GM23338 (cell line): ENCODE measurements at regions not wholly inside any gene's neighbourhood (a gene's known extent, or its start where the extent isn't known, plus 50 kb on each side); places are given as distances from the start of the nearest gene placed in this dataset.

Experiments
- ATAC-seq: fragments of 200-7000 bp; cut with Tn5 transposase; 3 replicates; pipeline ENCODE4 v1.9.1; 2020
- DNase-seq: peaks from one replicate; pipeline ENCODE4 v3.0.0-alpha.2; 2015; ENCODE audit warnings: low spot score
- H2AFZ ChIP-seq: fragments of 200-600 bp; sonication (generic); 2 replicates; pipeline ENCODE4 v1.8.0; 2016; ENCODE audit warnings: antibody characterized with exemption, mild to moderate bottlenecking, moderate library complexity
- H3F3A ChIP-seq: fragments of 200-600 bp; sonication (generic); replicated peaks from 2 replicates; pipeline ENCODE4 v1.8.0; 2017; ENCODE audit warnings: antibody characterized with exemption, mixed run types, low read depth
- H3K27ac ChIP-seq: fragments of 200-600 bp; sonication (generic); 2 replicates; pipeline ENCODE4 v1.6.1; 2016; ENCODE audit warnings: low read depth
- H3K27me3 ChIP-seq: fragments of 200-600 bp; sonication (generic); 2 replicates; pipeline ENCODE4 v1.8.0; 2016; ENCODE audit warnings: mild to moderate bottlenecking, mixed run types, moderate library complexity; ENCODE audit not compliant: insufficient read depth
- H3K36me3 ChIP-seq: fragments of 200-600 bp; sonication (generic); 2 replicates; pipeline ENCODE4 v1.8.0; 2016; ENCODE audit warnings: mild to moderate bottlenecking; ENCODE audit not compliant: insufficient read depth
- H3K4me1 ChIP-seq: fragments of 200-600 bp; sonication (generic); 2 replicates; pipeline ENCODE4 v1.8.0; 2016; ENCODE audit warnings: mild to moderate bottlenecking, moderate library complexity; ENCODE audit not compliant: insufficient read depth
- H3K4me2 ChIP-seq: fragments of 200-600 bp; sonication (generic); 2 replicates; pipeline ENCODE4 v1.7.1; 2017; ENCODE audit warnings: mixed run types
- H3K4me3 ChIP-seq: fragments of 200-600 bp; sonication (generic); 2 replicates; pipeline ENCODE4 v1.6.1; 2016; ENCODE audit warnings: mixed run types
- H3K79me2 ChIP-seq: fragments of 200-600 bp; sonication (generic); replicated peaks from 2 replicates; pipeline ENCODE4 v1.8.0; 2017; ENCODE audit warnings: mild to moderate bottlenecking; ENCODE audit not compliant: insufficient read depth
- H3K9me2 ChIP-seq: fragments of 200-600 bp; sonication (generic); 2 replicates; pipeline ENCODE4 v1.8.0; 2017; ENCODE audit not compliant: insufficient read depth
- H4K20me1 ChIP-seq: fragments of 200-600 bp; sonication (generic); replicated peaks from 2 replicates; pipeline ENCODE4 v1.8.0; 2017; ENCODE audit warnings: mild to moderate bottlenecking; ENCODE audit not compliant: insufficient read depth
- H3K27ac Mint-ChIP-seq: 2 replicates; pipeline ENCODE4 v1.8.0; 2020; ENCODE audit warnings: inconsistent platforms, mild to moderate bottlenecking, moderate library complexity, mixed read lengths
- H3K27me3 Mint-ChIP-seq: 3 replicates; pipeline ENCODE4 v1.8.0; 2022; ENCODE audit warnings: low read depth, mild to moderate bottlenecking, moderate library complexity, mixed read lengths, inconsistent platforms; ENCODE audit not compliant: insufficient read depth, poor library complexity
- H3K36me3 Mint-ChIP-seq: 3 replicates; pipeline ENCODE4 v1.8.0; 2021; ENCODE audit warnings: low read depth, mild to moderate bottlenecking, inconsistent platforms, moderate library complexity, mixed read lengths
- H3K4me1 Mint-ChIP-seq: 3 replicates; pipeline ENCODE4 v1.8.0; 2020; ENCODE audit warnings: mild to moderate bottlenecking, inconsistent platforms, mixed read lengths
- H3K4me3 Mint-ChIP-seq: 3 replicates; pipeline ENCODE4 v1.8.0; 2021; ENCODE audit warnings: moderate library complexity, mild to moderate bottlenecking, inconsistent platforms, mixed read lengths
- H3K9me3 Mint-ChIP-seq: 3 replicates; pipeline ENCODE4 v1.8.0; 2020; ENCODE audit warnings: moderate library complexity, mild to moderate bottlenecking, inconsistent platforms, mixed read lengths
- CREB1 ChIP-seq: fragments of 250-450 bp; sonication (Bioruptor Pico); IDR thresholded peaks from 2 replicates; pipeline ENCODE4 v1.5.0; 2020; ENCODE audit warnings: low read depth, mild to moderate bottlenecking, moderate library complexity
- ETS1 ChIP-seq: IDR thresholded peaks from 2 replicates; pipeline ENCODE4 v1.6.1; 2016; ENCODE audit warnings: antibody characterized with exemption
- ZNF331 ChIP-seq: fragments of 250-450 bp; sonication (Bioruptor Pico); IDR thresholded peaks from 2 replicates; pipeline ENCODE4 v1.5.0; 2020; ENCODE audit warnings: low read depth, mild to moderate bottlenecking, moderate library complexity
- ZNF462 ChIP-seq: fragments of 250-450 bp; sonication (Bioruptor Pico); IDR thresholded peaks from 2 replicates; pipeline ENCODE4 v1.5.0; 2020; ENCODE audit warnings: mild to moderate bottlenecking, moderate library complexity

DNA sequence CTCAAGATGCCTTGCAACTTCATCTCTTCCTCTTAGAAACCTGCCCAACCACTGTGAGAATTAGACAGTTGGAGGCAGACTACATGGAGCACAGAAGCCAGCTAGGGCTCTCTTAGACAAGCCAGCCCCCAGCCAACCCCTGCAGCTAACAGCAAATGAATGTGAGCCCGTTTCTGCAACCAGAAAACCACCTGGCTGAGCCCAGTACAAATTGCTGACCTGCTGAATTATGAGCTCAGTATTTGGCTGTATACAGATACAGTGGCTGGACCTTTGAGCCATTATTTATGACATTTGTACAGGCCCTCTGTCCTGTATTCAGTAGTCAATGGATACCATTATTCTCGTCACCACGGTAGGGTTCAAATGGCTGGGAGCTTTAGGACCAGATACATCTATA, 112.9 kb downstream of the TBX5 start:
- no peak overlapping the region for H3K27ac ChIP-seq
- no peak overlapping the region for H3K4me3 Mint-ChIP-seq
- peaks cover 8% of the 10 kb centered on the region; the same call in 2 of the 3 replicates for H3K4me1 Mint-ChIP-seq
- H3K27me3 ChIP-seq, result no peaks in the 10 kb centered on the region
- no peaks in the 10 kb centered on the region for H3K36me3 ChIP-seq
- H3K9me3 Mint-ChIP-seq, result peaks cover 17% of the 10 kb centered on the region; the same call in 2 of the 3 replicates
- TF ChIP-seq ZNF331 (CRISPR knock-in tag) (peak; percentile 94), CREB1 (no peak)
- H3K4me1 ChIP-seq, result peaks cover 4% of the 10 kb centered on the region; the same call in 1 of the 2 replicates
- ATAC-seq, result no peak
- no peaks in the 10 kb centered on the region for H4K20me1 ChIP-seq
- H3K79me2 ChIP-seq, result no peaks in the 10 kb centered on the region
- no peak overlapping the region for H3K27ac Mint-ChIP-seq
- peaks cover 13% of the 10 kb centered on the region; the same call in 2 of the 3 replicates for H3K36me3 Mint-ChIP-seq
- H2AFZ ChIP-seq, result no peak overlapping the region
- H3F3A ChIP-seq, result no peaks in the 10 kb centered on the region
- no peaks in the 10 kb centered on the region for H3K27me3 Mint-ChIP-seq
- H3K4me3 ChIP-seq, result no peak overlapping the region
- no peak for DNase-seq
- H3K4me2 ChIP-seq, result no peak overlapping the region
- peaks cover 26% of the 10 kb centered on the region; the same call in 1 of the 2 replicates for H3K9me2 ChIP-seq

DNA sequence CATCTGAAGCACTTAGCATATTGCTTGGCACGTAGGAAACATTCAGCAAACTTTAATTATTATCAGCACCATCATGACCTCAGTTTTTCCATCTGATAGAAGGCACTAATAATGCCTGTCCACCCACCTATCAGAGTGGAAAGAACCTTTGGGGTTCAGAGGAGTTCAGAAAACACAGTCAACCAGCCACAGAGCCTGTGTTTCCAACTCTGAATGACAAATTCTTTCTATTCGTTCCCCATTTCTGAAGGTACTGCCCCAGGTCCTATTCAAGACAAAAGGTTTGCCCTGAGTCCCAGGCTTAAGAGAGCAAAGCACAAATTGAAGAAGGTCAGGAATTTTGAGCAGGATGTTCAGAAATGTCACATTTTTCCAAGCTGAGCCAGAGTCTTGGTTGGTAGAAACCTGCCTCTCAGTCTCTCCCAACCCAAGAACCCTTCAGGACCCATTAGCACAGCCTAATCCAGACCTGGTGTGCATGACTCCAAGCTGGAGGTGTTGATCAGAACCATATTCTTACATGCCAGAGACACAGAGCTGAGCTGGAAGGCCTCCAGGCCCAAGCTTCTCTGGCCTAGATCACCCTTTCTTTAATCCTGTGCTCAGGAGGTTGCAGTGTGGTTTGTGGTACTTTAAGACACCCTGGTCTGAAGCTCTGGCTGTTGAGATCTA, 114.4 kb downstream of the TBX5 start:
- peak overlapping the region; percentile 66; the same call in 1 of the 2 replicates for H2AFZ ChIP-seq
- H3K4me1 ChIP-seq, result peaks cover 19% of the 10 kb centered on the region
- Mint-ChIP-seq H3K9me3 (peaks cover 13% of the 10 kb centered on the region; the same call in 2 of the 3 replicates), H3K27ac (no peak overlapping the region), H3K36me3 (peaks cover 13% of the 10 kb centered on the region; the same call in 2 of the 3 replicates), H3K4me1 (peaks cover 20% of the 10 kb centered on the region), H3K4me3 (no peak overlapping the region), H3K27me3 (peaks cover 7% of the 10 kb centered on the region)
- H3K9me2 ChIP-seq, result peaks cover 26% of the 10 kb centered on the region; the same call in 1 of the 2 replicates
- no peak overlapping the region for H3K27ac ChIP-seq
- H3K4me3 ChIP-seq, result no peak overlapping the region
- 0 out of 2 replicates have a peak, but pooled peaks cover 5% of the 10 kb centered on the region for H3F3A ChIP-seq
- H4K20me1 ChIP-seq, result no peaks in the 10 kb centered on the region
- no peak overlapping the region for H3K4me2 ChIP-seq
- H3K79me2 ChIP-seq, result no peaks in the 10 kb centered on the region
- no peaks in the 10 kb centered on the region for H3K36me3 ChIP-seq
- no peak for ATAC-seq
- no peak for TF ChIP-seq ETS1
- H3K27me3 ChIP-seq, result no peaks in the 10 kb centered on the region
- DNase-seq, result no peak

- Histone ChIP-seq H2AFZ (peak overlapping the region; percentile 74), H3K4me1 (peaks cover 41% of the 10 kb centered on the region), H4K20me1 (no peaks in the 10 kb centered on the region), H3K27ac (no peak overlapping the region), H3K27me3 (no peaks in the 10 kb centered on the region), H3K4me2 (no peak overlapping the region), H3K9me2 (peaks cover 20% of the 10 kb centered on the region; the same call in 1 of the 2 replicates), H3K36me3 (no peaks in the 10 kb centered on the region), H3F3A (0 out of 2 replicates have a peak, but pooled peaks cover 5% of the 10 kb centered on the region), H3K79me2 (no peaks in the 10 kb centered on the region), H3K4me3 (no peak overlapping the region)
- DNase-seq, result no peak
- no peak for ATAC-seq
- Mint-ChIP-seq H3K9me3 (peaks cover 7% of the 10 kb centered on the region; the same call in 2 of the 3 replicates), H3K36me3 (peaks cover 5% of the 10 kb centered on the region; the same call in 1 of the 3 replicates), H3K4me1 (peaks cover 36% of the 10 kb centered on the region), H3K27me3 (peaks cover 14% of the 10 kb centered on the region), H3K27ac (no peak overlapping the region), H3K4me3 (no peak overlapping the region)
- no peak for TF ChIP-seq ZNF462
- no peak for TF ChIP-seq CREB1
Observed at GRCh38 chr12:114287821-114288525, 118.0 kb downstream of the TBX5 start.
